Right ventricle myocardium inferior (tissue), 1 donor: ENCODE measurements at regions not wholly inside any gene's neighbourhood (a gene's known extent, or its start where the extent isn't known, plus 50 kb on each side); places are given as distances from the start of the nearest gene placed in this dataset.
A peak's percentile ranks its signal among the peaks of the same experiment; 100 is the strongest.
"Not testable (repeated sequence)": the region's sequence is repeated elsewhere in the genome, so short reads cannot be mapped to it uniquely, and the experiment has no call there.

Experiments
- ATAC-seq: fragments of 200-7000 bp; cut with Tn5 transposase; one replicate; pipeline ENCODE4 v1.9.1; 2020; ENCODE audit warnings: mild to moderate bottlenecking, moderate library complexity
- DNase-seq: peaks from one replicate; pipeline ENCODE4 v3.0.0; 2021; ENCODE audit errors: missing footprints
- intact Hi-C: fragments of 100-400 bp; cut with DNase I; formaldehyde crosslinking; loops from one replicate; pipeline ENCODE4 v1.11.0; 2022
- donor health status: DM: no; HTN: yes; CAD: no; lungs with severe emphysema.

- ATAC-seq (no peak), DNase-seq (no peak)
- intact Hi-C loops: no loop called here
Observed at GRCh38 chr14:66022526-66022925, 463.6 kb upstream of the CCDC196 start.

DNA sequence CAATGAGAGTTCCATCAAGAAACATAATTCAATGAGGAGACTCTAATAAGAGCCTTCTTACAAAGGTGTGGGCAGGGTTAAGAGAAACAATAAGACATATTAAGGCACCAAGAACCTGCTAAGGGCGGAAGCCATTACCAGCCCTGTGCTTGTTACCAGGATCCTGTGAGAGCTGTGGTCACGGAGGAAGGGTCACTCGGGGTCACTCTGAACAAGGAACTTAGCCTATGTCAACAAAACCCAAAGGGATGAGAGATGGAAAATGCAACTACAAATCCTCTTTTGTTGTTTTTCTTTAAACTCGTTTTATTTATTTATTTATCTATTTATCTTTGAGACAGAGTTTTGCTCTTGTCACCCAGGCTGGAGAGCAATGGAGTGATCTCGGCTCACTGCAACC is 460.4 kb upstream of the CCDC196 start:
- intact Hi-C loops: no loop called here
- DNase-seq: no peak
- ATAC-seq: no peak

GRCh38 chr14:66031981-66032380 is 454.2 kb upstream of the CCDC196 start:
- DNase-seq, intact Hi-C loops, ATAC-seq: not testable (repeated sequence)

GRCh38 chr14:66032800-66033199 is 453.4 kb upstream of the CCDC196 start:
- DNase-seq (no peak), ATAC-seq (no peak)
- intact Hi-C loops: no loop called here

DNA sequence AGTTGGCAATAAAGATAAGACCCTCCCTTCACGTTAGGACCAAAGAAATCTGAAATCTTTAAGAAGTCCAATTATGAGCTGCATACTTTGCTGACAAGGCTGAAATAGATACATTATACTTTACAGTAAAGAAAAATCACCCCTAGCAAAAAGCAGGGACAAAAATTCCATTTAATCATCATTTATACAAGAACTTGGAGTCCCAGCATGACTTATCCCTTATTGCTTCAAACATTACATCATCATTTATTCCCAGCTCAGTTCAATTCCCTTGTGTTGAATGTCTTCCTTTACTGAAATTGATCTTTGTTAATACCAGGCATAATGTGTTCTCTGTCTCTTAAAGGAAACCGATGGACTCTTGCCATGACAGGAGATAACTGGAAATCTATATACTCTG is 449.6 kb upstream of the CCDC196 start:
- DNase-seq: no peak
- ATAC-seq: no peak
- intact Hi-C loops: no loop called here

GRCh38 chr14:66037361-66037760 is 448.8 kb upstream of the CCDC196 start:
- ATAC-seq: no peak
- DNase-seq: no peak
- intact Hi-C loops: no loop called here

GRCh38 chr14:66038212-66038611 is 448.0 kb upstream of the CCDC196 start:
- intact Hi-C loops: no loop called here
- peak; percentile 47 for ATAC-seq
- no peak for DNase-seq

DNA sequence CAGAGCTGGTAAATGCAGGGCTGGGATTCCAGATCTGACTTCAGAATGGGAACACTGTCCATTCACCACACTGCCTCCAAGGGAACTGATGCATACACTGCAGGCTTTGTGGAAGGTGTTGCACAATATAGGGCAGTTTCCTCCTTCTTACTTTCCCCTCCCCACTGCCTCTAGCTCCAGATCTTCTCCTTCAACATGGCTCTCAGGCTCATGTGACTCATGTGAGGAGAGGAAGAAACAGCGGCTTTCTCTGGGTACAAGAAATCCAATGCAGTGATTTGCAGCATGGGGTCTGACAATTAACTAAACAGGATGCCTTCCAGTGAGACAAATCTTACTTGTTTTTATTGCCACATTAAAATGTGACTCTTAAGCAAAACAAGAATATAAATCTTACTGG is 447.6 kb upstream of the CCDC196 start:
- no peak for DNase-seq
- intact Hi-C loops: no loop called here
- peak; percentile 91 for ATAC-seq

DNA sequence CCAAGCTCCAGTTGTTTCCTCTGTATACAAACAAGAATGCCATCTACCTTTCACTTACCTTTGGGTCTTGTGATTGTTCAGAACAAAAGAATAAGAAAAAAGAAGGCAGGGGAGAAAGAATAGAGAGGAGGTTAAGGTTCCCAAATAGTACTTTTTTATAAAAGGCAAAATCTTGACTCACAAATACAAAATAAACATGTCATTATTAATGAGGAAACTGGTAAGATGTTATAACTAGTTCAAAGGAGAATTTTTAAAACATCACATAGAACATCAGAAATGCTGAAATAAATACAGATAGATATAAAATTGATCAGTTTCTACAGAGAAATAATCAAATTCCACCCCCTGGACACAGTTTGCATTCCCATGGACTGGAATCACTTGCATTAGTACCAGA is 446.7 kb upstream of the CCDC196 start:
- ATAC-seq: no peak
- intact Hi-C loops: no loop called here

DNA sequence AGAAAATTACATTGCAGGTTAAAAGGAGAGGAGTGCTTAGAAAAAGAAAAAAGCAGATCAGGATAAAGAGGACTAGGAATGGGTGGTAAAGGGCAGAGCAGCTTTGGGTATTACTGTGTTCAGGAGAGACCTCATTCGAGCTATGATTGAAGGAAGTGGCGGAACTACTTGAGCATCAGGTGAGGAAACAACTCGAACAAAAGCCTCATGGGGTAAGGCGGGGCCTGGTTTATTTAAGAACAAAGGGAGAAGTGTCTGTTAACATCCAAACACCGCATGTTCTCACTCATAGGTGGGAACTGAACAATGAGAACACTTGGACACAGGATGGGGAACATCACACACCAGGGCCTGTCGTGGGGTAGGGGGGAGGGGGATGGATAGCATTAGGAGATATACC is 444.6 kb upstream of the CCDC196 start:
- ATAC-seq (no peak), DNase-seq (no peak)
- intact Hi-C loops: no loop called here

More for the DNA sequence above, 446.7 kb upstream of the CCDC196 start:
- DNase-seq: no peak

DNA sequence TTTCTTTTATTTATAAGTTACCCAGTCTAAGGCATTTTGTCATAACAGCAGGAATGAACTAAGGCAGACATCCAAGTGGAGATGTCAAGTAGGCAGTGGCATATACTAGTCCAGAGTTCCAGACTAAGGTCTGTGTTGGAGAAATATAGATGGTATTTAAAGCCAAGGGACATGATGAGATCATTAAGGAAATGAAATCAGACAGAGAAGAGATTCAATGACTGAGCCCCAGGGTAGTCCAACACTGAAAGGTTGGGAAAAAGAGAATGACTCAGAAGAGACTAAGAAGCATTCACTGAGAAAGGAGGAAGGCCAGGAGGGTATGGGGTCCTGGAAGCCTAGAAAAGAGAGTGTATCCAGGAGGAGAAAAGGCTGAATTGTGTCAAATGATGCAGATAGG is 442.2 kb upstream of the CCDC196 start:
- intact Hi-C loops: no loop called here
- ATAC-seq: no peak
- no peak for DNase-seq

DNA sequence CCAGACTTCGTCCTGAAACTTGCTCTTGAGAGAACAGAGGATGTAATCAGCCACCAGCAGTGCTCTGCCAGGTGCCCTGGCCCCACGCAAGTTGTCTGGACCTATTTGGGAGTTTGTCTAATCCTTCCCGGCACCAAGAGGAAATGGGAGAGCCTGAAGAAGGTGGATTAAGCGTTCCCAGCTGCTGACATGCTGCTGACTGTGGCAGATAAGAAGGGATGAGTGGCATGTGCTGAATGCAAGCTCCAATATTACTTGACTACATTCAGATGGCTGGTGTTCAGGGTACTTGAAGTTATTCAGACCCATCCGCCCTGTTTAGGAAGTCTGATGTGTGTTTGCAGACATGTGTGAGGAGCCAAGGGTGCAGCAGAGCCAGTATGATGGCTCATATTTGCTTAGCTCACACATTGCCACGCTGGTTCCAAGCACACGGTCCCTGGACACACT is 440.6 kb upstream of the CCDC196 start:
- intact Hi-C loops: loop anchor here (5.0 kb wide), 1 partner anchor 633 kb away; the partner anchor contains the start of gene FUT8
- peak; percentile 72 for DNase-seq
- ATAC-seq: peak; percentile 96

DNA sequence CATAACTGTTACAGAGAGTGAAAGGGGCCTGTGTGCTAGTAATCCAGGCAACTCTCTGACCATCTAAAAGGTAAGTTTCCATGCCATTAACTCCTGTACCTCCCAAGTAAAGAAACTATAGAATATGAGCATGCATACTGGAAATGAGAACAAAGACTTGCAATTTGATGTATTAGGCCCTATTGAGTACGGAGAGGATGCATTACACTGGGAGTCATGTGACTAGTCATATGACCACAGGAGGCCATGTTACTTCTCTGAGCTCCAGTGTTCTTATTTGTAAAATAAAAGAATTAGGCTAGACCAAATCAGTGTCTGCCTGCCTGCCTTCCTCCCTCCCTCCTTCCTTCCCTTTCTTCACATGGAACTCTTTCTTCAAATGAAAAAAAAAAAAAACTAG is 440.1 kb upstream of the CCDC196 start:
- peak; percentile 2 for ATAC-seq
- intact Hi-C loops: loop anchor here (5.0 kb wide), 1 partner anchor 634 kb away; the partner anchor contains the start of gene FUT8
- no peak for DNase-seq

DNA sequence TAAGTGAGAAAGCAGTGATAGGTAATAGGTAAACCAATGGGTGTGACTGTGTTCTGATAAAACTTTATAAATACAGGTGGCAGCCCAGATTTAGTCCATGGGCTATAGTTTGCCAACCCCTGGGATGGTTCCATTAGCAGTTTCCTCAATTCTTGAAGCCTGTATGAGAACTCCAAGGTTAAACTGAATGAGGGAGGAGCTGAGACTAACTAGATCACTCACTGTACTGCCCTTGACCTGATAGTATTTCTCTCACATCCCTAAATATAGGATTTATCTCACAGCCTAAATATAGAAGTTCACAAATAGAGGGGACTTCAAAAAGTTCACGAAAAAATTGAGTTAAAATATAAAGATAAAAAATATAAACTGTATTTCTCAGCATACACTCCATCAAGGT is 439.6 kb upstream of the CCDC196 start:
- ATAC-seq (no peak), DNase-seq (no peak)
- intact Hi-C loops: loop anchor here (5.0 kb wide), 1 partner anchor 634 kb away; the partner anchor contains the start of gene FUT8

GRCh38 chr14:66056268-66056907 is 429.8 kb upstream of the CCDC196 start:
- no peak for DNase-seq
- intact Hi-C loops: no loop called here

GRCh38 chr14:66056926-66057552 is 429.1 kb upstream of the CCDC196 start:
- intact Hi-C loops: no loop called here
- DNase-seq: no peak
- ATAC-seq: peak; percentile 23

More at GRCh38 chr14:66056268-66056907, 429.8 kb upstream of the CCDC196 start:
- ATAC-seq: no peak

GRCh38 chr14:66065188-66065587 is 421.0 kb upstream of the CCDC196 start:
- DNase-seq (no peak), ATAC-seq (no peak)
- intact Hi-C loops: no loop called here

- no peak for DNase-seq
- peak; percentile 50 for ATAC-seq
- intact Hi-C loops: no loop called here
Observed at GRCh38 chr14:66066981-66067776, 419.0 kb upstream of the CCDC196 start.

- ATAC-seq (no peak), DNase-seq (no peak)
- intact Hi-C loops: no loop called here
Observed at GRCh38 chr14:66069036-66069435, 417.1 kb upstream of the CCDC196 start.
